SK-N-DZ (cell line): ENCODE measurements at regions not wholly inside any gene's neighbourhood (a gene's known extent, or its start where the extent isn't known, plus 50 kb on each side); places are given as distances from the start of the nearest gene placed in this dataset.
A peak's percentile ranks its signal among the peaks of the same experiment; 100 is the strongest.

Source experiments
- DNase-seq: peaks from one replicate; pipeline ENCODE4 v3.0.0-alpha.2; 2015; ENCODE audit warnings: low spot score

- DNase-seq, result no peak
Observed at GRCh38 chr5:68450245-68450852, 234.8 kb downstream of the PIK3R1 start.

DNA sequence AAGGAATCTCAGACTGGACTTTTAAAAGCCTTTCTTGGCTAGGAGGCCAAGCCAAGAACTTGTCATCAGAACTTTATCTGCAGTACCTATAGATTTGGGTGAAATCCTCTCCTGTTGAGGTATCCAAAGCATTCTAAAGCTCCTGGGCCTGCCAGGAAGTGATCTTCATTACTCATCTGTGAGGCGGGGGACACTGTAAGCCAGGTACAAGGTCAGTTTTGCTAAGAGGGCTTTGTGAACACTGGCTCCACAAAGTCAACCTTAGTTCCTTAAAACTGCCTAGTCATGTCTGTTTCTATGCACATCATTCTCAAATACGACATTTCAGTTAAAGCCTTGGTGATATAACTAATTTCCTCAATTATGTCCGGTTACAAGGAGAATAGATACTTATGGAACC, 236.7 kb downstream of the PIK3R1 start:
- no peak for DNase-seq

DNA sequence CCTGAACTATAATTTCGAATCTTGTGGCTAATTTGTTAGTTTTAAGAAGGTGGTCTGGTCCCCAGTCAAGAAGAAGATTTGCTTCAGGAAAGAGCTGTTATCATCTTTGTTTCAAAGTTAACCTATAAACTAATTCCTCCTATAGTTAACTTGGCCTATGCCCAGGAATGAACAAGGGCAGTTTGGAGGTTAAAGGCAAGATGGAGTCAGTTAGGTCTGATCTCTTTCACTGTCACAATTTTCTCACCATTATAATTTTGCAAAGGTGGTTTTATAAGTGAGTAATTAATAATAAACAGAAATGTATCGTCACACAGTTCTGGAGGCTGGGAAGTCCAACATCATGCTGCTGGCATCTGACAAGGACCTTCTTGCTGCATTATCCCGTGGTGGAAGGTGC, 238.6 kb downstream of the PIK3R1 start:
- no peak for DNase-seq

DNA sequence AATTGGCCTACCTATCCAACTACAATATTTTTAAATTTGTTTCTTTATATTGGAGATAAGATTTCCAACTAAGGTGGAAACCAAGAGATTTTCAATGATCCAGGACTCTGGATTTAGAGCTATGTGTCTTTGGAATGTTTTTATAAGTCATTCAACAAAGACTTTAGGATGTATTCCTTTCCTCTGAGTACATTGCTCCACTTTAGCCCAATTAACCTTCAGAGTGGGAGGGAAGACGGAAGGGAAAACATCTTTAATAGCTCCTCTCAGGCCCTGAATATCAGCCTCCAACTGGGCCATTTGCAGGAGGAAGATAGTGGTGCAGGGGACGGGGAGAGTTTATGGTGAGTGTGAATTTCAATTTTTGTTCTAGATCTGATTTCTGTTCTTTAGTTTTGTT, 239.2 kb downstream of the PIK3R1 start:
- no peak for DNase-seq

DNA sequence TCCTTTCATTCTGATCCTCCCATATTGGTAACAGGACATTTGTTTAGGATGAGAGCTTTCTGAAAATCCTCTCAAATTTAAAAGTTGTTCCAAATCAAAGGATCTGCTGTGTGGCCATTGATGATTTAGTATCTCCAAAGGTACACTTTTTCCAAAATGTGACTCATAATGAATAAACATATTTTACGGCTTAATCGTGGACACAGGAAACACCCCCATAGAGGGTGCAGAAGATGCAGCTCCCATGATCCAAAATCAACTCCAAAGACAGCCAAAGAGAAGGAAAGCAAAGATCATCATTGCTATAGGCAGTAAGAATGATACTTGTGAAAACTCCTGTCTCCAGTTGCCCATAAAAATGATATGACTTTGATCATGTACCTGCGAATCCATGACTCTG, 239.7 kb downstream of the PIK3R1 start:
- no peak for DNase-seq

DNA sequence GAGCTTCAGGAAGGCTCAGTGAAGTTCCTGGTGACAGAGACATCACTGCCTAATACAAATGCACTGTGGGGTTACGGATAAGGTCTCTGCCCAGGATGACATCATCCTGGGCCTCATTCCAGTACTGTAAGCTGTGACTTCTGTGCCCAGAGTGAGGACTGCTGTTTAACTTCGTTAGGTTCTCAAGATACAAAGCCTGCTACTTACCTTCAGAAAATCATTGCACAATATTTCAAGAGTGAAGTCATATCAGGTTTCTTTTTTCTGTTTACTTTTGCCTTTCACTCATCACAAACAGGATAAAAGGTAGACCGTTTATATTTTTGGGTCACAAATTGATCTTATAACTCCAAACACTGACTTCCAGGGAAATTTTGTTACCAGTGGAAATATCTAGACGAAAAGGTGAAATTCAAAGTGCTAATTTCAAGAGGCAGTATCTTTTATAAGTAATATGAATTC, 241.2 kb downstream of the PIK3R1 start:
- DNase-seq, result no peak

DNA sequence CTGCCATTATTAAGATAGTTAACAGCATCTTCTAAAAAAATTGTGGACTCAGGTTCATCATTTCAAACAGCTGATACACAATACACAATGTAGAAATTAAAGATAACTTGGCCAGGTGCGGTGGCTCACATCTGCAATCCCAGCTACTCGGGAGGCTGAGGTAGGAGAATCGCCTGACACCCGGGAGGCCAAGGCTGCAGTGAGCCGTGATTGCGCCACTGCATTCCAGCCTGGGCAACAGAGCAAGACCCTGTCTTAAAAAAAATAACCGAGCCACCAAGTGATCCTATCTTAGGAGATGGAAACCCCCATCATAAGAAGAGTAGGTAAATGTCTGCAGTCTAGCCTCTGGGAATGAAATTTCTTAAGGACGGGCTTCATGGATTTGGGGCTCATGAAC, 241.7 kb downstream of the PIK3R1 start:
- no peak for DNase-seq

- DNase-seq, result no peak
Observed at GRCh38 chr5:68458416-68459021, 243.0 kb downstream of the PIK3R1 start.

GRCh38 chr5:68459093-68459809, 243.7 kb downstream of the PIK3R1 start:
- no peak for DNase-seq

DNA sequence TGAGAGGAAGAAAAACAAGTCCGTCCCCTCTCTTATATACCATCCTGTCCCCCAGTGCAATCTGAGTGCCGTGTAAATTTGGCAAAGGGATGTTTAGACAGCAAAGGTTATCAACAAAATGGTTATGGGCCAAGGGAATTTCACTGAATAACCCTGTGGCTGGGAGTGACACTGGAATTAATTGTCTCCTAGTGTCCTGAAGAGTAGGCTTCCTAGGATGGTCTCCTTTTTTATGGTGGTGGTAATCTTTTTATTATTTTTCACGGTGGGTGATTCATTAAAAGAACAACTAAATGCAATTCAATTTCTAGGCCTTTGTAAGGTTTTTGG, 244.2 kb downstream of the PIK3R1 start:
- DNase-seq, result no peak

GRCh38 chr5:68460147-68460798, 244.7 kb downstream of the PIK3R1 start:
- peak; percentile 53 for DNase-seq

- DNase-seq, result no peak
Observed at GRCh38 chr5:68463606-68464005, 248.1 kb downstream of the PIK3R1 start.

DNA sequence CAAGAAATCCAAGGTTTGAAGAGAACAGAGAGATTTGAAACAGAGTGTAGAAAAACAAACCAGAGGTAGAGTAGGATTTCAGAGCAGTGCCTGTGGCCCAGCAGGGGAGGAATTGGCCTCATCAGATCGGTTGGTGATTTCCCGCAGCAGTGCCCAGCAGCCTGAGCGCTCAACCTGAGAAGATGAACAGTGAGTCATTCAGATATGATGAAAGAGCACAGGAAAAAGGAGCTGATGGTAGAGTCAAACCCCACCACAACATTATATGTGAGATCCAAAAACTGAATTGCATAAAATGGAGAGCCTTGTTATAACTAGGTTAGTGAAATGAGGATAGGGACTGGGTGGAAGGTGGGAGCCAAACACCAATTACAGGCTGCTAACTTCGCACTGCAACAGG, 248.9 kb downstream of the PIK3R1 start:
- DNase-seq, result no peak

GRCh38 chr5:68465133-68465532, 249.6 kb downstream of the PIK3R1 start:
- DNase-seq, result no peak

GRCh38 chr5:68465934-68466551, 250.5 kb downstream of the PIK3R1 start:
- DNase-seq, result no peak

GRCh38 chr5:68467208-68467607, 251.7 kb downstream of the PIK3R1 start:
- no peak for DNase-seq

DNA sequence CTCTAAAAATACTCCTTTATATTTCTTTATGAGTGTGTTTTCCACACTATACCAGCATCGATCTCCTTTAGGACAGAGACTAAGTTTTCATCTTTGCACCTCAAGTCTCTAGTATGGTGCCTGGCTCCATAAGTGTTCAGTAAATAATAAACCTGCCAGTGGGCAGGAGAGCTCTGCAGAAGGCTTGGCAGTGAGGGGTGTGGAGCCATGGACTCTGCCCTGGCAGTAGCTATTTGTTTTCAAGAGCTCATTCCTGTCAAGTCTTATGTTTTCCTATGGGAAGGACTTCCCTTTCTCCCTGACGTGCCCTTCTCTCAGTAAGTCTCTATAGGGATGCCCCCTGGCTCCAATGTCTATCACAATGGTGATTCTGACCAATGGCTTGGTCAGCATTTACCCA, 252.2 kb downstream of the PIK3R1 start:
- DNase-seq, result no peak

DNA sequence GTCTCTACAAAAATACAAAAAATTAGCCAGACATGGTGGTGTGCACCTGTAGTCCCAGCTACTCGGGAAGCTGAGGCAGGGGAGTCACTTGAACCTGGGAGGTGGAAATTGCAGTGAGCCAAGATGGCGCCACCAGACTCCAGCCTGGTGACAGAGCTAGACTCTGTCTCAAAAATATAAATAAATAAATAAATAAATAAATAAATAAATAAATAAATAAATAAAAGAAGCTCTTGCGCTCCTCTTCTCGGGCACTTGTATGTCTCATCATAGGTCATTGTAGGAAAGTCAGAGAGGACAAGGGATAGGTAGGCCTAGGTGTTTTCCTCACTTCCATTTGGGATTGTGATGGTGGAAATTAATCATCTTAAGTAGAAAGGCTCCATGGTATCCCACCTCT, 252.8 kb downstream of the PIK3R1 start:
- no peak for DNase-seq

DNA sequence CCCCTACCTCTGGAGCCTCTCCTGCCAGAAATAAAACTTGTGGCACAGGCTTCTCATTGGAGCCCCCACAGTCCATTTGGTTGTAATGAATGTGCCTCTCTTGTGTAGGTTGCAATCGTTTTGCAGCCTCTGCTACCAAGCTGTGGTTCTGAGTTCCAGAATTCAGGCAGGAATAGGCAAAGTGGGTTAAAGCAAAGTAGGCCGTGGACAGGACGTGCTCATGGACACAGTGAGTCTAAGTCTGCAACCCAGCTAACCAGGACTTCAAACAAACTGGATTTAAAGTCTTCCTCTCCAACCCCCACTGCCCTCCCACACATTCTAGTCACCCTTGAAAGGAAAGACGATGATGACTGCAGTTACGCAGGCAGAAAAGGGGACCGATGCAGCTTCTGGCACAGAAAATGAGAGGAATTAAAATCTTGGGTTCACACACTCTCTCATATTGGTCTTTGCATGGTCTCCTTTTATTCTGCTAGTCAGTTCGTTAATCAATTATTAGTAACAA, 260.0 kb downstream of the PIK3R1 start:
- DNase-seq, result no peak

DNA sequence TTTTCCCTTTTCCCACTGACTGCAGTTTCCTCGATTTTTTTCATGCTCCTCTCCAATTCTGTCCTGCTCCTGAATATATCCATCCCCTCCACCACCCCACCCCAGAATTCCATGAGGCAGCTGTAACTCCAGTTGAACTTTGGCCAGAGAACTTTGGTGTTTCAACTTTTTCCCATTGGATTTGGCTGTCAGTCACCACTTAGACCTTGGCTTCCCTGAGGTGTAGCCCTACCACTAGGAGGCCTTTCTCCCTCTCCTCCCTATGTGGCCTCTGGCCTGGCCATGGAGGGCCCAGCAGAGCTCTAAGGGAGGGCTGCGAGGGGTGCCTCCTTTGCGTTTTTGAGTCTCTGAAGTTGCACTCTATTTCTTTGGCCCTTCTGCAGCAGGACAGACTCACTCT, 261.3 kb downstream of the PIK3R1 start:
- no peak for DNase-seq

DNA sequence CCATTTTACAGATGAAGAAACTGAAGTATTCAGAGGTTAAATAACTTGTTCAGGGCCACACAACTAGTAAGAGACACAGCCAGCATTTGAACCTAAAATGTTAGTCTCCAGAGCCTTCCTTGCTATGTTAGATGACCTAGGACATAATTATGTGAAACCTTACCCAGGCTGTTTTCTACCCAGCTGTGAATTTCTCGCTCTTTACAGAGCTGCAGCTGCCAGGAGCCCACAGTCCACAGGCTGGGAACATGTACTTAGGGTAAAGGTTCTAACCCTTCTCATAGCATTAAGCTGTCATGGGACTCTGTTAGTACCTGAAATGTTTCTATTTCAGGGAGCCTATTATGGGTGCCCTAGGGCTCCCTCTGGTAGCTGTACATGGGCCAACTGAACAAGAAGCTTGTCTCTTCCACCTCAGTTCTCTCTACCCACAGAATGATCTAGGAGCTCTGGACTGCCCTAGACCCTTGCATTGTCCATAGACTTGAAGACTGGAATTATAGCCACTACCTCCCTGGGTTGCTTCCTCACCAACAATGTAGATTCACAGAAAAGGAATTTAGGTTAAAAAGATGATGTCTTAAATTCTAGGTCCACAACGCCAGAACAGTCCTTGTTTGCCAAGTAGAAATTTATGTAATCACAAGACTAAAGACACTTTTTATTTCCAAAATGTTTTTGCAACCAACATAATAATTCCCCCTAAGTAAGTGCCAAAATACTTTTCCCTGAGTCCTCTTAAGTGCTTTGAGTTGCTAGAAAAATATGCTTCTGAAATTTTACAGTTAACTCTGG, 262.9 kb downstream of the PIK3R1 start:
- no peak for DNase-seq
